GM23248 (cell line): ENCODE measurements at regions not wholly inside any gene's neighbourhood (a gene's known extent, or its start where the extent isn't known, plus 50 kb on each side); places are given as distances from the start of the nearest gene placed in this dataset.

ENCODE experiments used
- DNase-seq: peaks from one replicate; pipeline ENCODE4 v3.0.0-alpha.2; 2015
- H2AFZ ChIP-seq: fragments of 200-600 bp; sonication (generic); 2 replicates; pipeline ENCODE4 v1.6.1; 2016; ENCODE audit warnings: antibody characterized with exemption
- H3F3A ChIP-seq: fragments of 200-600 bp; sonication (generic); 2 replicates; pipeline ENCODE4 v1.6.1; 2016; ENCODE audit warnings: mild to moderate bottlenecking, antibody characterized with exemption, mixed run types; ENCODE audit not compliant: insufficient read depth
- H3K27ac ChIP-seq: fragments of 200-600 bp; sonication (generic); 2 replicates; pipeline ENCODE4 v1.5.1; 2016; ENCODE audit warnings: mild to moderate bottlenecking
- H3K27me3 ChIP-seq: fragments of 200-600 bp; sonication (generic); replicated peaks from 2 replicates; pipeline ENCODE4 v1.6.1; 2016; ENCODE audit warnings: mild to moderate bottlenecking; ENCODE audit not compliant: insufficient read depth
- H3K36me3 ChIP-seq: fragments of 200-600 bp; sonication (generic); 2 replicates; pipeline ENCODE4 v1.6.1; 2016; ENCODE audit warnings: low read depth, mild to moderate bottlenecking
- H3K4me1 ChIP-seq: fragments of 200-600 bp; sonication (generic); 2 replicates; pipeline ENCODE4 v1.6.1; 2016; ENCODE audit warnings: mild to moderate bottlenecking; ENCODE audit not compliant: insufficient read depth
- H3K4me2 ChIP-seq: fragments of 200-600 bp; sonication (generic); one replicate; pipeline ENCODE4 v1.6.1; 2016; ENCODE audit warnings: mild to moderate bottlenecking; ENCODE audit not compliant: unreplicated experiment
- H3K4me3 ChIP-seq: fragments of 200-600 bp; sonication (generic); 2 replicates; pipeline ENCODE4 v1.5.1; 2016; ENCODE audit warnings: mild to moderate bottlenecking
- H3K79me2 ChIP-seq: fragments of 200-600 bp; sonication (generic); 2 replicates; pipeline ENCODE4 v1.6.1; 2016; ENCODE audit warnings: mild to moderate bottlenecking; ENCODE audit not compliant: insufficient read depth
- H3K9ac ChIP-seq: fragments of 200-600 bp; sonication (generic); 2 replicates; pipeline ENCODE4 v1.6.1; 2016; ENCODE audit warnings: mild to moderate bottlenecking
- H3K9me2 ChIP-seq: fragments of 200-600 bp; sonication (generic); 2 replicates; pipeline ENCODE4 v1.6.1; 2016; ENCODE audit warnings: mixed run types, mild to moderate bottlenecking, moderate library complexity; ENCODE audit not compliant: insufficient read depth
- H3K9me3 ChIP-seq: fragments of 200-600 bp; sonication (generic); one replicate; pipeline ENCODE4 v1.6.1; 2017; ENCODE audit warnings: low read depth
- H4K20me1 ChIP-seq: fragments of 200-600 bp; sonication (generic); 2 replicates; pipeline ENCODE4 v1.6.0; 2016; ENCODE audit not compliant: insufficient read depth
- EZH2 ChIP-seq: fragments of 200-600 bp; sonication (generic); IDR thresholded peaks from 2 replicates; pipeline ENCODE4 v1.6.1; 2018; ENCODE audit warnings: antibody characterized with exemption, mild to moderate bottlenecking; ENCODE audit not compliant: insufficient read depth, poor library complexity, severe bottlenecking
- EZH2phosphoT487 ChIP-seq: fragments of 200-600 bp; sonication (generic); IDR thresholded peaks from 2 replicates; pipeline ENCODE4 v1.6.1; 2018; ENCODE audit warnings: antibody characterized with exemption, moderate library complexity, mild to moderate bottlenecking, low read depth; ENCODE audit not compliant: insufficient read depth
- WGBS, 2 experiments: methylation state at CpG; one replicate each; pipeline ENCODE4 v1.1.6; 2015 to 2017; ENCODE audit warnings: low lambda C conversion rate in 2 of 2, low coverage in 1 of 2; ENCODE audit errors: missing lambda C conversion rate in 2 of 2; 5-methylcytosine and 5-hydroxymethylcytosine counted together
- in situ Hi-C: fragments of 300-500 bp; cut with MboI; formaldehyde crosslinking; loops from 2 replicates; pipeline ENCODE4 v1.15.0; 2020

GRCh38 chr19:32032561-32032960, 312.8 kb upstream of the ZNF507 start:
- no peak overlapping the region for H2AFZ ChIP-seq
- H3K4me2 ChIP-seq, result no peak overlapping the region
- H3K27ac ChIP-seq, result no peak overlapping the region
- no peaks in the 10 kb centered on the region for H3K9me2 ChIP-seq
- H4K20me1 ChIP-seq, result no peaks in the 10 kb centered on the region
- no peaks in the 10 kb centered on the region for H3K79me2 ChIP-seq
- in situ Hi-C loops, result no loop called here
- no peak for DNase-seq
- H3F3A ChIP-seq, result no peaks in the 10 kb centered on the region
- 0 out of 2 replicates have a peak, but pooled peaks cover 6% of the 10 kb centered on the region for H3K27me3 ChIP-seq
- no peaks in the 10 kb centered on the region for H3K4me1 ChIP-seq
- 34 to 44% methylated on average over 3 to 4 of the region's 4 CpGs for WGBS, 2 experiments
- no peaks in the 10 kb centered on the region for H3K9me3 ChIP-seq
- no peak overlapping the region for H3K4me3 ChIP-seq
- H3K36me3 ChIP-seq, result no peaks in the 10 kb centered on the region
- no peak overlapping the region for H3K9ac ChIP-seq
- TF ChIP-seq EZH2phosphoT487 (no peak), EZH2 (no peak)

- no peak for DNase-seq
- H4K20me1 ChIP-seq, result no peaks in the 10 kb centered on the region
- H3K4me2 ChIP-seq, result no peak overlapping the region
- H3K9me2 ChIP-seq, result no peaks in the 10 kb centered on the region
- H3K4me1 ChIP-seq, result no peaks in the 10 kb centered on the region
- in situ Hi-C loops, result no loop called here
- no peaks in the 10 kb centered on the region for H3K36me3 ChIP-seq
- no peak for TF ChIP-seq EZH2phosphoT487
- no peak for TF ChIP-seq EZH2
- no peaks in the 10 kb centered on the region for H3K79me2 ChIP-seq
- no peak overlapping the region for H3K4me3 ChIP-seq
- H3K27me3 ChIP-seq, result peaks cover 27% of the 10 kb centered on the region
- H3K9me3 ChIP-seq, result no peaks in the 10 kb centered on the region
- WGBS, 2 experiments, result 77 to 88% methylated on average over 3 of the region's 3 CpGs
- no peak overlapping the region for H2AFZ ChIP-seq
- H3K9ac ChIP-seq, result no peak overlapping the region
- no peaks in the 10 kb centered on the region for H3F3A ChIP-seq
- no peak overlapping the region for H3K27ac ChIP-seq
Measured at GRCh38 chr19:32035626-32036025, 309.8 kb upstream of the ZNF507 start.

- Histone ChIP-seq H3K4me3 (no peak overlapping the region), H3K9ac (no peak overlapping the region), H4K20me1 (no peaks in the 10 kb centered on the region), H3K9me3 (no peaks in the 10 kb centered on the region), H3K9me2 (no peaks in the 10 kb centered on the region), H3F3A (no peaks in the 10 kb centered on the region), H3K4me2 (no peak overlapping the region), H2AFZ (no peak overlapping the region), H3K27me3 (peaks cover 48% of the 10 kb centered on the region), H3K36me3 (no peaks in the 10 kb centered on the region), H3K27ac (no peak overlapping the region), H3K4me1 (no peaks in the 10 kb centered on the region), H3K79me2 (no peaks in the 10 kb centered on the region)
- WGBS, 2 experiments, result 28 to 34% methylated on average over 13 of the region's 13 CpGs
- no peak for DNase-seq
- in situ Hi-C loops, result no loop called here
- TF ChIP-seq EZH2 (no peak), EZH2phosphoT487 (no peak)
Measured at GRCh38 chr19:32038021-32038920, 307.1 kb upstream of the ZNF507 start.

- no peak overlapping the region for H3K9ac ChIP-seq
Measured at GRCh38 chr19:32038961-32039360, 306.4 kb upstream of the ZNF507 start.

More at GRCh38 chr19:32038961-32039360, 306.4 kb upstream of the ZNF507 start:
- Histone ChIP-seq H3K36me3 (no peaks in the 10 kb centered on the region), H3K27me3 (peaks cover 48% of the 10 kb centered on the region), H3K9me2 (no peaks in the 10 kb centered on the region), H3K27ac (no peak overlapping the region), H3K4me2 (no peak overlapping the region), H3K79me2 (no peaks in the 10 kb centered on the region), H3K4me3 (no peak overlapping the region), H2AFZ (no peak overlapping the region), H4K20me1 (no peaks in the 10 kb centered on the region), H3F3A (no peaks in the 10 kb centered on the region), H3K9me3 (no peaks in the 10 kb centered on the region), H3K4me1 (no peaks in the 10 kb centered on the region)
- DNase-seq, result no peak
- in situ Hi-C loops, result no loop called here
- TF ChIP-seq EZH2, result no peak
- no peak for TF ChIP-seq EZH2phosphoT487
- 51 to 55% methylated on average over 6 of the region's 6 CpGs for WGBS, 2 experiments
